ENCODE measurements at regions not wholly inside any gene's neighbourhood (a gene's known extent, or its start where the extent isn't known, plus 50 kb on each side); places are given as distances from the start of the nearest gene placed in this dataset.

- DNase-seq: no peak
Observed at GRCh38 chr3:57009802-57010201, 50.7 kb upstream of the SPATA12 start.

DNA sequence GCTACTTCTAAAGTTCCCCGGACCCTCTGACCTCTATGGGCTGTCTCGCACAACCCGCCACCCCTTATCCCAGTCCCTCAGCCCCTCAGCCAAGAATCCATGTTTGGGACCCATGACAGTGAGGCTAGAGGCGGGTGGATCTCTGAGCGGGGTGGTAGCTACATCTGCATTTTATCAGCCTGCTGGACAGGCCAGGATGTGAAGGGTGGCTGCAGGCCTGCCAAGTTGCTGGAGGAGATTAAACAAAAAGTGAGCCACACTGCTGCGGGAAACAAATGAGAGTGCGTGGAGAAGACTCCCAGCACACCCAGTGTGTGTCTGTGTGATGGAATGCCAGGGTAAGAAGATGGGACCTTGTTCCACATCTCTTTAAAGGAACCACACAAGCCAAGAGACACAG lies 51.1 kb upstream of the SPATA12 start:
- no peak for DNase-seq

GRCh38 chr3:57007521-57008460 lies 52.7 kb upstream of the SPATA12 start:
- peak; percentile 93 for DNase-seq

GRCh38 chr3:57006949-57007419 lies 53.5 kb upstream of the SPATA12 start:
- peak; percentile 41 for DNase-seq

DNA sequence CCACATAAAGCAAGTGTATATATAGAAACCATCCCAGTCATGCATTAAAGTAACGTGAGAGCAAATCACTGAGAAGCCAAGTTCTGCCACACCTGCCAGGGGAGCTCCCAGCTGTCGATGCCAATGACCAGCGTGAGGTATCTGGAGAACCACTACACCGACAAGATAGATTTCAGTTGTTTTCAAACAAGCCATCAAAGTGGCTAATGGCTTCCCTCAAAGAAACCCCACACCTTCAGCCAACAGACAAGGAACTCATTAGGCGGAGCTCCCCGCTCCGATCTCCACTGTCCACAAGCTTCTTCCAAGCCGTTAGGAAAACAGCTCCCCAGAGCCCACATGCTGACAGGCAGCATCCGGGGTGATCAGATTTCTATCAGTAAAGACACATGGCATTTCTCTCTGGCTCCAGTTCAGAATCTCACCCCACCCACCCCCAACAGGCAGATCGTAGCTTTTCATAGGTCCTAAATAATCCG lies 54.2 kb upstream of the SPATA12 start:
- no peak for DNase-seq

- DNase-seq: no peak
Observed at GRCh38 chr3:57004229-57004628, 56.2 kb upstream of the SPATA12 start.

- no peak for DNase-seq
Observed at GRCh38 chr3:57003676-57004075, 56.8 kb upstream of the SPATA12 start.

GRCh38 chr3:57001356-57001755 lies 59.1 kb upstream of the SPATA12 start:
- no peak for DNase-seq

DNA sequence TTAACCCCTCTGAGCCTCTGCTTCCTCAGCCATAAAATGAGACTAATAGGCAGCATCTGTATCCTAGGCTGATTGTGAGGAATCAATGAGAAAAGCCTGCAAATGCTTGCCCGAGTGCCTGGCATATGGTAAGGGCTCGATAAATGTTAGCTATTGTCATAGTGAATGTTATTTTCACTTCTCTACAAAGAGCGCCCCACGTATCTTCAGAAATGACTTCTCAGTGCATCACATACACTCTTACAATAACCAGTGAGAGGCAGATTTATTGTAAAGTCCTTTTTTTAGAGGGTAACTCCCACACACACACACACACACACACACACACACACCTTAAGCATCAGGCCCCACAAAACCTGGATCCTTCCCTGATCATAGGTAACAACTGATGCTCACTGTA lies 60.5 kb upstream of the SPATA12 start:
- DNase-seq: no peak

GRCh38 chr3:56999547-56999946 lies 60.9 kb upstream of the SPATA12 start:
- no peak for DNase-seq

DNA sequence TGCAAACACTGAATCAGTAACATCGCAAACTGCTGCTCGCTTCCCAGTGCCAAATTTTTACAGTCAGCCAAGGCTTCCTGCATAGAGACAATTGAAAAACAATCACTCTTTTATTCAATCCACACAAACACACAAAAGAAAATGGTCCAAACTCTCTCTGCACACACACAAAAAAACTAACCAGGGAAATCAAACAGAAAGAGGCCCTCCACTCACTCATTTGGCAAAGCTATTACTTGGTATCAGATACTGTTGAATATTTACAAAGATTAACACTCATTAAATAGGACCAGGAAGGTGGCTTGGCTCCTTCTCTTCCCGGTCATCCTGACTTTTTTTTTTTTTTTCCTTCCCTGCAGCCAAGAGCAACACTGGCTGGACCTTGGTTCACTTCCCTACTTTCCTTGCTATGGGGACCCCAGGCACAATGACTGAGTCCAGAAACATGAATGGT lies 62.4 kb upstream of the SPATA12 start:
- no peak for DNase-seq

GRCh38 chr3:56997675-56998074 lies 62.8 kb upstream of the SPATA12 start:
- DNase-seq: peak; percentile 45

DNA sequence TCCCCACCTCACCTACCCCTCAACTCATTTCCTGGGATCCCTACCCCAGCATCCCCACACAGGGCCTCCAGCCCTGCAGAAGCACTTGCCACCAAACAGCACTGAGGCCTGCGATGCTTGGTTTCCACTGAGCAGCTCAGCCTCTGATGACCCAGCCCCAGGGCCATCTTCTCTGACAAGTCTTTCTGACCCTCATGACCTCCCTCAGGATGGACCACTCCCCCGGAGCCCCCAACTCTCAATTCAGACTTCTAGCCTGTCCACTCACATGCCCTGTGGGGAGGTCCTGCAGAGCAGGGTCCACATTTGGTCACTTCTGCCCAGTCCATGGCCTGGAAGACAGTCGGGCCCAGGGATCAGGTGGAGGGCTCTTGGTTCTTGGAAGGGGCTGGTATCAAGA lies 63.4 kb upstream of the SPATA12 start:
- DNase-seq: no peak

- no peak for DNase-seq
Observed at GRCh38 chr3:56994391-56994790, 66.1 kb upstream of the SPATA12 start.

DNA sequence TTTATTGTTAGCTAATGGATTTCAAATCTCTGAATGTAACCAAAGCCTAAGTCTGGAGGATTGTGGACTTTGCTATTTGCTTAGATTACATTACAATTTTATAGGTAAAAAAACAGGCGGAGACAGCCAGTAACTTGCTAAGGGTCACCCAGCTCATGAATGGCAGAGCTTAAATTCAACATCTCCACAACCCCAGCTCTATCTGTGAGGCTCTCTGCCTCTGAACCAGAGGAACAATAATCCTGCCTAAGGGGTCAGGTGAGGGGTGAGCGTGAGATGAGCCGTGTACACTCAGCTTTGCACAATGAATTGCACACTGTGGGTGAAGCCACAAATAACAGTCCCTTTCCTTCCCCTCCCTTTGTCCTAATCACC lies 69.8 kb upstream of the SPATA12 start:
- DNase-seq: no peak

DNA sequence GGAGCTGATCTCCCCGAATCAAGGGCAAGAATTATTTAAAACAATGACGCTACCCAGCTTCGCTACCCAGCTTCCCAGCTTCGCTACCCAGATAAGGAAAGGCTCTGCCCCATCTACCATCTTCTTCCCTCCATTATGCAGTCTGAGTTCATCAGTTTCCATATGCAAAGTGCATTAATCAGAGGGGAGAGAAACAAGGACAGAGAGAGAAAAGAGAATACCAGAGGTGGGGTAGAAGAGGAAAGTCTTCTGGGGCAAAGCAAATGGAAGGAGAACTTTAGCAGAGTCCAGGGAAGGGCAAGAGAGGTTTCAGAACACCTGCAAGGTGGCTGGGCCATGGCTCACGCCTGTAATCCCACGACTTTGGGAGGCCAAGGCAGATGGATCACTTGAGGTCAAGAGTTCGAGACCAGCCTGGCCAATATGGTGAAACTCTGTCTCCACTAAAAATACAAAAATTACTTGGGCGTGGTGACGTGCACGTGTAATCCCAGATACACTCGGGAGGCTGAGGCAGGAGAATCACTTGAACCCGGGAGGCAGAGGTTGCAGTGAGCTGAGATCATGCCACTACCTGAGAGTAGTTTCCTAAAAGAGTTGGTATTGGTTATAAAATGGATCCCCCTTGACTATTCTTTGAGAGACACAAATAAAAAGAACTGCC lies 70.4 kb upstream of the SPATA12 start:
- DNase-seq: no peak

- peak; percentile 15 for DNase-seq
Observed at GRCh38 chr3:56989169-56989976, 71.1 kb upstream of the SPATA12 start.

- peak; percentile 79 for DNase-seq
Observed at GRCh38 chr3:56988458-56989168, 71.9 kb upstream of the SPATA12 start.

- no peak for DNase-seq
Observed at GRCh38 chr3:56987238-56987895, 73.1 kb upstream of the SPATA12 start.

GRCh38 chr3:56986347-56986746 lies 74.1 kb upstream of the SPATA12 start:
- no peak for DNase-seq

- DNase-seq: peak; percentile 74
Observed at GRCh38 chr3:56985878-56986277, 74.6 kb upstream of the SPATA12 start.

GRCh38 chr3:56985460-56985859 lies 75.0 kb upstream of the SPATA12 start:
- no peak for DNase-seq
